SK-N-MC (cell line): ENCODE measurements at regions not wholly inside any gene's neighbourhood (a gene's known extent, or its start where the extent isn't known, plus 50 kb on each side); places are given as distances from the start of the nearest gene placed in this dataset.

Experiments
- DNase-seq: peaks from one replicate; pipeline ENCODE4 v3.0.0-alpha.2; 2011; ENCODE audit warnings: low read depth, low spot score
- H3K27ac ChIP-seq: fragments of 200-600 bp; sonication (generic); 2 replicates; pipeline ENCODE4 v1.5.1; 2016; ENCODE audit warnings: mixed run types
- H3K36me3 ChIP-seq: fragments of 200-600 bp; sonication (generic); 2 replicates; pipeline ENCODE4 v1.6.1; 2017; ENCODE audit warnings: antibody characterized with exemption, low read length, mixed read lengths; ENCODE audit not compliant: insufficient read depth
- H3K4me3 ChIP-seq: fragments of 200-600 bp; sonication (generic); 2 replicates; pipeline ENCODE4 v1.5.1; 2016
- H3K9ac ChIP-seq: fragments of 200-600 bp; sonication (generic); 2 replicates; pipeline ENCODE4 v1.8.0; 2017; ENCODE audit warnings: mixed run types, mixed read lengths; ENCODE audit not compliant: insufficient read length
- H3K9me3 ChIP-seq: fragments of 200-600 bp; sonication (generic); 2 replicates; pipeline ENCODE4 v1.6.1; 2017; ENCODE audit warnings: low read depth, mild to moderate bottlenecking, antibody characterized with exemption, low read length, moderate library complexity, mixed read lengths
- EZH2 ChIP-seq: fragments of 200-600 bp; sonication (generic); IDR thresholded peaks from one replicate; pipeline ENCODE4 v1.6.1; 2017; ENCODE audit warnings: antibody characterized with exemption
- FOXP2 ChIP-seq: optimal IDR thresholded peaks from 2 replicates; pipeline ENCODE3; 2011; ENCODE audit warnings: mild to moderate bottlenecking, moderate library complexity; ENCODE audit not compliant: insufficient read depth; ENCODE audit errors: extremely low read length, control extremely low read depth
- POLR2AphosphoS5 ChIP-seq: IDR thresholded peaks from 2 replicates; pipeline ENCODE4 v1.6.1; 2012; ENCODE audit warnings: mild to moderate bottlenecking, low read depth, low read length, borderline replicate concordance

DNA sequence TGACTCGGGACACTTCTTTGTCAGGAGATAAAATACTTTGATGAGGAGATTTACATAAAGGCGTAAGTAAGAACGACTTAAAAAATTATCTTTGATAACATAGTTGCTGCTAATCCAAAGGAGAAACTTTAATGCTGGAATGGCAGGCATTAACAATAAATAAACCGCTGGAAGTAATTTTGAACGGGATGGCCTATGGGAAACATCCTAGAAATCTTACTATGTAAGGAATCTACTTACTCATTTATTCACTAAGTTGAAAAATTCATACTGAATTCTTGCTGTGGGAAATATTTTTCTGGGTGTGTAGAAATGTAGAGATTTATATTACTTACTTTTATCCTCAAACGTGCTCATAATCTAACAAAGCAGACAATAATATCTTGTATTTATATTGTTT, 425.7 kb upstream of the ZFP42 start:
- Histone ChIP-seq H3K27ac (no peak overlapping the region), H3K4me3 (no peak overlapping the region), H3K9ac (no peak overlapping the region), H3K9me3 (no peaks in the 10 kb centered on the region), H3K36me3 (no peaks in the 10 kb centered on the region)
- DNase-seq = no peak
- TF ChIP-seq POLR2AphosphoS5 (no peak), FOXP2 (no peak), EZH2 (no peak)

DNA sequence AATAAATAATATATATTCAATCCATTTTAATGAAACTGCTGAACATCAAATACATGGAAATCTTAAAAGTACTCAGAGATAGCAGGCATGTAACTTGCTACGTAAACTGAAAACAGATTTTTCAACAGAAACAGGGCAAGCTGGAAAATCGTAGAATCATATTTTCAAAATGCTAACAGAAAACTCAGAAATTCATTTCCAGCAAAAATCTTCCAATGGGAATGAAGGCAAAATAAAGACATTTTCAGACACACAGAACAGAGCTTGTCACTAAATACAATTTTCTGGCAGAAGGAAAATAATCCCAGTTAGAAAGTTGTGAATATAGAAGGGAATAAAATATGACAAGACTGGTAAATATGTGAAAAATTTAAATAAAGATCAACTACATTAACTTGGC, 419.9 kb upstream of the ZFP42 start:
- DNase-seq = no peak
- Histone ChIP-seq H3K36me3 (no peaks in the 10 kb centered on the region), H3K27ac (no peak overlapping the region), H3K4me3 (no peak overlapping the region), H3K9me3 (no peaks in the 10 kb centered on the region), H3K9ac (no peak overlapping the region)
- TF ChIP-seq EZH2 (no peak), FOXP2 (no peak), POLR2AphosphoS5 (no peak)

DNA sequence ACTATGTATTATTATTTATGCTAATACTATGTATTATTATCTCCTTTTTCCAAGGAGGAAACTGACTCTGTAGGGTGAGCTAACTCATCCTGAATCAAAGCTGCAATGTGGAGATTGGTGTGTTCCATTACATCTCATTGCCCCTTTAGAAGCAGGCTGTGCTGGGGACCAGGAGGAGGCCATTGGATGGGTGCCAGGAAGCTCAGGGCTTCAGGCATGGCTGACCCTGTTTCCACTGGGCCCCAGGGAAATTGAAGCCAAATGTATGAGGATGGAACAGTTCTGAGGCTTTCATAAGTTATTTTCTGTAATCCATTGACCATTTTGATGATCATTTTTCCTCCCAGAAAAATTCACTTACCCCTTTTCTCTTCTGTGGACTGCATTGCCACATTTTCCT, 418.8 kb upstream of the ZFP42 start:
- no peak overlapping the region for H3K4me3 ChIP-seq
- no peak for DNase-seq
- no peak for TF ChIP-seq FOXP2
- TF ChIP-seq POLR2AphosphoS5 = no peak
- no peak for TF ChIP-seq EZH2

DNA sequence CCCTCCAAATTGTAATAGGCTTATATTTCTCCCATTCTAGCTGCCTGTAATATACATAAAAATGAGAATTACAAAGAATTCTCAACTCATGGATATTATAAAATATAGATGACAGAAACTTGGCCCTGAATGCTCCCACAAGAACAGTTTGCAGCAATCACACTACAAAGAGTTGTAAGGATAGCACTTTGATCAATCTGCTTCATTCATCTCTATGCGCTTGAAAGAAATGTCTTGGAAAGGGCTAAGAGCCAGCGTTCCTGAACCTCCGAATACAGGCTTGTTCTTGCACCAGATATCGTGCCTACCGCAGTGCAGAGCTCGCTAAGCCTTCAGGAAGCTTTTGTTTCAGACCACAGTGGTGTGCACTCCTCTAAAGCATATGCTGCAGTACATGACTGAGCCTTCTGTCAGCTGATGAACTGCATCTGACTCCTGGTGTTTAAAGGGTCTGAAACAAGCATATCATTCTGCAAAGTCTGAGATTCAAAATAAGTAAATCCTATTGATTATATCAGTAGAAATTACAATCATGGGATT, 417.6 kb upstream of the ZFP42 start:
- no peak overlapping the region for H3K9ac ChIP-seq
- no peak overlapping the region for H3K27ac ChIP-seq
- no peak overlapping the region for H3K4me3 ChIP-seq
- no peak for DNase-seq
- TF ChIP-seq FOXP2 (no peak), EZH2 (no peak), POLR2AphosphoS5 (no peak)
- no peaks in the 10 kb centered on the region for H3K9me3 ChIP-seq
- H3K36me3 ChIP-seq = no peaks in the 10 kb centered on the region

More for the DNA sequence above, 418.8 kb upstream of the ZFP42 start:
- Histone ChIP-seq H3K36me3 (no peaks in the 10 kb centered on the region), H3K9ac (no peak overlapping the region), H3K27ac (no peak overlapping the region), H3K9me3 (no peaks in the 10 kb centered on the region)

DNA sequence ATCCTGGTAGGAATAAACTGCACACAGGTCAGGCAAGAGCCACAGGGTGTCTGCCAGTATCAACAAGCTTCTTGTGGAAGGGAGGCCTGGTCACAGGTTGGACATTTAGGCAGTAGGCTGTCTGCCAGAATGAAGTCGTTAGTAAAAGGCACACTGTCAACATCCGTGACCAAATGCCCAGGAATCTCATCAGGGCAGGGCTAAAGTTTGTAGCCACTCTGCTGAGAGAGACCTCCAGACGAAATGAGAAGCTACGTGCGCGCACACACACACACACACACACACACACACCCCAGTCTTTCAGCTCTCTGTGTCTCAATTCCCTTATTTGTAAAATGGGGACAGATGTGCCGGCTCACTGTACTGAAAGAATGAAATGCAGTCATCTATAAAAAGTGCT, 408.7 kb upstream of the ZFP42 start:
- H3K36me3 ChIP-seq = no peaks in the 10 kb centered on the region
- H3K9me3 ChIP-seq = no peaks in the 10 kb centered on the region
- no peak for TF ChIP-seq POLR2AphosphoS5
- TF ChIP-seq EZH2 = no peak
- TF ChIP-seq FOXP2 = no peak
- no peak for DNase-seq
- H3K27ac ChIP-seq = no peak overlapping the region
- no peak overlapping the region for H3K4me3 ChIP-seq
- H3K9ac ChIP-seq = no peak overlapping the region

DNA sequence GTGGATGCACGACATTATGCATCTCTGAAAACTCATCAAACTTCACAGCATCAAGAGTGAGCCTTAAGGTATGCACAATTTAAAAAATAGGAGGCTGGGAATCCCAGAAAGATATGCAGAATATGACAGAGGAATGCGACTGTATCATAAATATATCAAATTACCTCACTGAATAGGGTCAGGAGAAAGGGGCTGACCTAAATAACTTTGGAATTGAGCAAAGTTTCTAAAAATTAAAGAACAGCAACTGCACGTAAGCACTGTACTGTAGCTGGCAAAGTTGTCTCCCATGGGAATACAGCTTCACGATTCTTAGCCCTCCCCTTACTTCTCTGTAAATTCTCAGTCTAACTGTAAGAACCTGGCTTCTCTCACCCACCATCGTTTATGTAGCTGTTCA, 397.4 kb upstream of the ZFP42 start:
- TF ChIP-seq POLR2AphosphoS5 (no peak), FOXP2 (no peak), EZH2 (no peak)
- H3K9me3 ChIP-seq = no peaks in the 10 kb centered on the region
- no peak overlapping the region for H3K9ac ChIP-seq
- no peaks in the 10 kb centered on the region for H3K36me3 ChIP-seq
- H3K27ac ChIP-seq = no peak overlapping the region
- H3K4me3 ChIP-seq = no peak overlapping the region
- no peak for DNase-seq

DNA sequence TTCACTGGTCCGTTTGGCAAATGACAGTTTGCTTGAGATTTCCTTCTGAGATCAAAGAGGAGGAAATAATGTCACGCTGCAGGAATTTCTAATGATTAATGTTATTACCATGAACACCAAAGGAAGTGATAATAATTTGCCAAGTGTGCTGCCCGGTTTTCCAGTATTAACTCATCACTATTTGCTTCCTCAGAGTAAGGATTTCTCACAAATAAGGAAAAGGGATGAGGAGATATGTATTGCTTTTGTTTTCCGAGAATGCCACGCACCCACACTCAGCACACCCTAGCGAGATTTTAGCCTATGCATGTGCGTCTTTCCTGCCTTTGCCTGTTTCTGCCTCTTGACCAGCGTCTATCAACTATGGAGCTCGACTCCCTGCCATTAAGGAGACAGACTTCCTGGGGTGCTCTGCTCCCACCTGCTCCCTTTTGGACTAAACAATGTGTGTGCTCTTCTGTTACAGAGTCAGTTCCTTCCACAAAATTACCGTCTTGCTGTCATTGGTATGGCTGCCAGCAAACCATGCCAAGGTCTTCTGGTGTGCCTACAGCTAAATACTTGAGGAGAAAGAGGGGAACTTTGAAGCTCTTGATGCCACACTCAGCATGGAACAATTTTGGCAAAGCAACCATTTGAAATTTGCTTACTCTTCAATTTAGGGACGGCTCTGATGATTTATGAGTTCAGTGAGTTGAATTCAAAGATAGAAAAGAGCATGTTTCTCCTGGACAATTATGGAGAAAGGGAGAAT, 393.1 kb upstream of the ZFP42 start:
- TF ChIP-seq EZH2 = no peak
- no peak for TF ChIP-seq FOXP2
- no peak for TF ChIP-seq POLR2AphosphoS5
- no peak overlapping the region for H3K27ac ChIP-seq
- DNase-seq = no peak
- no peak overlapping the region for H3K9ac ChIP-seq
- peak overlapping the region; percentile 15; the same call in 1 of the 2 replicates for H3K4me3 ChIP-seq
- H3K36me3 ChIP-seq = no peaks in the 10 kb centered on the region
- H3K9me3 ChIP-seq = no peaks in the 10 kb centered on the region

DNA sequence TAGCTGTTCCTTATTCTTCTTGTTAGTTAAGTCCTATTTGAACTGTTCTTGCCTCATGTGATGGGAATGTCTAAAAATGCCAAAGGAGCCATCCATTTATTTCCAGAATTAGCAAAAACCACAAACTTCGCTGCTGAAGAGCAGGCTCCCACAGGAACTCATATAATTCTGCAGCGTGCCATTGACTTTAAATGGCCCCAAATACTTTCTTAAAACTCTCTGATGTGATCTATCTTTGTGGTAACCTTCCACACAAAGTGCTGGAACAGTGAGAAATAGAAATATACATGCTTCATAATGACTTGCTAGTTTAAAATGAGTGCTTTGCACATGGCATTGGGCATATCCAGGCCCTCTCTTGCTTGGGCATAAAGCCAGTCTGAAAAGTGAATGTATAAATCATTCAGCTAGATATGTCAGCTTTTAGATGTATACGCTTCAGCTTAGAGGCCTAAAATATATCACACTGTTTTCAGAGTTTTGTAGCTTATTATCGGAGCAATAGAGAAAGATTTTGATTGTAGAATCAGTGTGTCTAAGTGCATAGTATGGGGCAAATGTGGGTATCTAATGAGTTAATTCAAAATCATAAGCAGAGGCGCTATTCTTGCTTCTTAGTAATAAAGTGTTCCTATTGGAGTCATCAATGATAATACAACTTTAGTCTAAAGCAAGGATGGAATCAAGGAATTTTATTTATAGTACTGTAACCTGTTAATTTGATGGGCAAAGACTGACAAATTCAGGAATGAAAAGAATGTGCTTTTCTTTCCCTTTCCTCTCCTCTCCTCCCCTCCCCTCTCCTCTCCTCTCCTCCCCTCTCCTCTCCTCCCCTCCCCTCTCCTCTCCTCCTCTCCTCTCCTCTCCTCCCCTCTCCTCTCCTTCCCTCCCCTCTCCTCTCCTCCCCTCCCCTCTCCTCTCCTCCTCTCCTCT, 392.2 kb upstream of the ZFP42 start:
- DNase-seq = no peak
- H3K27ac ChIP-seq = no peak overlapping the region
- TF ChIP-seq FOXP2 = no peak
- no peak for TF ChIP-seq POLR2AphosphoS5
- TF ChIP-seq EZH2 = no peak

More for the DNA sequence above, 392.2 kb upstream of the ZFP42 start:
- no peaks in the 10 kb centered on the region for H3K9me3 ChIP-seq
- no peaks in the 10 kb centered on the region for H3K36me3 ChIP-seq
- peak overlapping the region; percentile 15; the same call in 1 of the 2 replicates for H3K4me3 ChIP-seq
- H3K9ac ChIP-seq = no peak overlapping the region
